Activated CD8-positive, alpha-beta memory T cell treated with anti-CD3 and anti-CD28 coated beads, Interleukin-2, amount 10 ng/mL, durations not matched to agents 7 days and 5 days (primary cell): ENCODE measurements at regions not wholly inside any gene's neighbourhood (a gene's known extent, or its start where the extent isn't known, plus 50 kb on each side); places are given as distances from the start of the nearest gene placed in this dataset.

Source experiments
- ATAC-seq: fragments of 150-1000 bp; cut with Tn5 transposase; one replicate; pipeline ENCODE4 v1.10.0; 2021; ENCODE audit warnings: moderate library complexity
- CTCF ChIA-PET: fragments of 350-600 bp; sonication (Branson Sonifier 250); formaldehyde crosslinking; loops from one replicate; lab custom pipeline; 2021; ENCODE audit warnings: antibody characterized with exemption; lab: Charles Lee
- DNase-seq: peaks from one replicate; pipeline ENCODE4 v3.0.0-alpha.2; 2020
- H3K27ac Mint-ChIP-seq: one replicate; pipeline ENCODE4 v1.8.0; 2021; ENCODE audit warnings: mild to moderate bottlenecking, mixed read lengths
- H3K27me3 Mint-ChIP-seq: one replicate; pipeline ENCODE4 v1.8.0; 2021; ENCODE audit warnings: mixed read lengths
- H3K36me3 Mint-ChIP-seq: one replicate; pipeline ENCODE4 v1.8.0; 2021; ENCODE audit warnings: mild to moderate bottlenecking, mixed read lengths
- H3K4me1 Mint-ChIP-seq: one replicate; pipeline ENCODE4 v1.8.0; 2021; ENCODE audit warnings: mixed read lengths
- H3K4me3 Mint-ChIP-seq: one replicate; pipeline ENCODE4 v1.8.0; 2021; ENCODE audit warnings: mild to moderate bottlenecking, moderate library complexity, mixed read lengths
- H3K9me3 Mint-ChIP-seq: one replicate; pipeline ENCODE4 v1.8.0; 2022; ENCODE audit warnings: low read depth, mixed read lengths

- H3K27me3 Mint-ChIP-seq: no peaks in the 10 kb centered on the region
These were observed 127.1 kb upstream of the TNS3 start for GRCh38 chr7:47709051-47709450.

GRCh38 chr7:47707583-47707982, 125.7 kb upstream of the TNS3 start:
- H3K27me3 Mint-ChIP-seq: no peaks in the 10 kb centered on the region
- no peaks in the 10 kb centered on the region for H3K36me3 Mint-ChIP-seq
- ATAC-seq (no peak), DNase-seq (no peak)
- H3K4me1 Mint-ChIP-seq: no peaks in the 10 kb centered on the region
- no peaks in the 10 kb centered on the region for H3K9me3 Mint-ChIP-seq
- CTCF ChIA-PET: no interaction called here
- no peak overlapping the region for H3K4me3 Mint-ChIP-seq
- H3K27ac Mint-ChIP-seq: no peak overlapping the region

More at GRCh38 chr7:47709051-47709450, 127.1 kb upstream of the TNS3 start:
- ATAC-seq (no peak), DNase-seq (no peak)
- H3K27ac Mint-ChIP-seq: no peak overlapping the region
- H3K9me3 Mint-ChIP-seq: no peaks in the 10 kb centered on the region
- CTCF ChIA-PET: no interaction called here
- H3K4me1 Mint-ChIP-seq: no peaks in the 10 kb centered on the region
- no peak overlapping the region for H3K4me3 Mint-ChIP-seq
- H3K36me3 Mint-ChIP-seq: no peaks in the 10 kb centered on the region

GRCh38 chr7:47704936-47705335, 123.0 kb upstream of the TNS3 start:
- no peaks in the 10 kb centered on the region for H3K9me3 Mint-ChIP-seq
- no peaks in the 10 kb centered on the region for H3K4me1 Mint-ChIP-seq

GRCh38 chr7:47702080-47702479, 120.2 kb upstream of the TNS3 start:
- Mint-ChIP-seq H3K4me1 (no peaks in the 10 kb centered on the region), H3K36me3 (no peaks in the 10 kb centered on the region), H3K9me3 (no peaks in the 10 kb centered on the region), H3K27ac (no peak overlapping the region), H3K27me3 (no peaks in the 10 kb centered on the region), H3K4me3 (no peak overlapping the region)
- ATAC-seq (no peak), DNase-seq (no peak)
- CTCF ChIA-PET: no interaction called here

More at GRCh38 chr7:47704936-47705335, 123.0 kb upstream of the TNS3 start:
- H3K36me3 Mint-ChIP-seq: no peaks in the 10 kb centered on the region
- H3K27ac Mint-ChIP-seq: no peak overlapping the region
- CTCF ChIA-PET: no interaction called here
- no peaks in the 10 kb centered on the region for H3K27me3 Mint-ChIP-seq
- no peak overlapping the region for H3K4me3 Mint-ChIP-seq
- no peak for DNase-seq
- ATAC-seq: no peak

- Mint-ChIP-seq H3K9me3 (peaks cover under 1% of the 10 kb centered on the region), H3K27me3 (no peaks in the 10 kb centered on the region), H3K36me3 (no peaks in the 10 kb centered on the region), H3K4me3 (no peak overlapping the region), H3K4me1 (no peaks in the 10 kb centered on the region), H3K27ac (no peak overlapping the region)
- CTCF ChIA-PET: no interaction called here
- DNase-seq (no peak), ATAC-seq (no peak)
These were observed 116.5 kb upstream of the TNS3 start for GRCh38 chr7:47698386-47698785.

GRCh38 chr7:47697543-47697942, 115.6 kb upstream of the TNS3 start:
- Mint-ChIP-seq H3K27ac (no peak overlapping the region), H3K4me3 (no peak overlapping the region), H3K4me1 (no peaks in the 10 kb centered on the region), H3K9me3 (peaks cover 2% of the 10 kb centered on the region), H3K36me3 (no peaks in the 10 kb centered on the region), H3K27me3 (no peaks in the 10 kb centered on the region)
- ATAC-seq (no peak), DNase-seq (no peak)
- CTCF ChIA-PET: no interaction called here

GRCh38 chr7:47696152-47696710, 114.3 kb upstream of the TNS3 start:
- Mint-ChIP-seq H3K4me3 (no peak overlapping the region), H3K4me1 (no peaks in the 10 kb centered on the region), H3K36me3 (no peaks in the 10 kb centered on the region), H3K27me3 (no peaks in the 10 kb centered on the region), H3K9me3 (peaks cover 2% of the 10 kb centered on the region), H3K27ac (no peak overlapping the region)
- CTCF ChIA-PET: no interaction called here
- no peak for DNase-seq
- ATAC-seq: no peak

GRCh38 chr7:47693216-47693615, 111.3 kb upstream of the TNS3 start:
- no peak for DNase-seq
- Mint-ChIP-seq H3K27me3 (no peaks in the 10 kb centered on the region), H3K4me3 (no peak overlapping the region), H3K4me1 (no peaks in the 10 kb centered on the region), H3K9me3 (peaks cover 2% of the 10 kb centered on the region), H3K27ac (no peak overlapping the region), H3K36me3 (no peaks in the 10 kb centered on the region)
- no peak for ATAC-seq
- CTCF ChIA-PET: no interaction called here

- no peaks in the 10 kb centered on the region for H3K36me3 Mint-ChIP-seq
- no peaks in the 10 kb centered on the region for H3K27me3 Mint-ChIP-seq
- H3K27ac Mint-ChIP-seq: no peak overlapping the region
- no peaks in the 10 kb centered on the region for H3K4me1 Mint-ChIP-seq
- CTCF ChIA-PET: no interaction called here
- H3K9me3 Mint-ChIP-seq: peaks cover 2% of the 10 kb centered on the region
- no peak for DNase-seq
- no peak overlapping the region for H3K4me3 Mint-ChIP-seq
- no peak for ATAC-seq
These were observed 110.1 kb upstream of the TNS3 start for GRCh38 chr7:47691988-47692387.

GRCh38 chr7:47690902-47691558, 109.1 kb upstream of the TNS3 start:
- no peaks in the 10 kb centered on the region for H3K4me1 Mint-ChIP-seq
- no peak overlapping the region for H3K27ac Mint-ChIP-seq
- peaks cover 2% of the 10 kb centered on the region for H3K9me3 Mint-ChIP-seq
- DNase-seq: no peak
- no peak overlapping the region for H3K4me3 Mint-ChIP-seq
- no peak for ATAC-seq
- H3K36me3 Mint-ChIP-seq: no peaks in the 10 kb centered on the region
- no peaks in the 10 kb centered on the region for H3K27me3 Mint-ChIP-seq
- CTCF ChIA-PET: no interaction called here

GRCh38 chr7:47689558-47689957, 107.6 kb upstream of the TNS3 start:
- no peaks in the 10 kb centered on the region for H3K27me3 Mint-ChIP-seq
- H3K27ac Mint-ChIP-seq: no peak overlapping the region
- DNase-seq (no peak), ATAC-seq (no peak)
- no peaks in the 10 kb centered on the region for H3K36me3 Mint-ChIP-seq
- peaks cover 2% of the 10 kb centered on the region for H3K9me3 Mint-ChIP-seq
- CTCF ChIA-PET: no interaction called here
- no peak overlapping the region for H3K4me3 Mint-ChIP-seq
- no peaks in the 10 kb centered on the region for H3K4me1 Mint-ChIP-seq

- no peaks in the 10 kb centered on the region for H3K4me1 Mint-ChIP-seq
- ATAC-seq: no peak
These were observed 106.6 kb upstream of the TNS3 start for GRCh38 chr7:47688311-47689100.

GRCh38 chr7:47685712-47686376, 103.9 kb upstream of the TNS3 start:
- no peak for ATAC-seq
- CTCF ChIA-PET: no interaction called here

More at GRCh38 chr7:47688311-47689100, 106.6 kb upstream of the TNS3 start:
- no peaks in the 10 kb centered on the region for H3K27me3 Mint-ChIP-seq
- CTCF ChIA-PET: no interaction called here
- peaks cover 2% of the 10 kb centered on the region for H3K9me3 Mint-ChIP-seq
- H3K4me3 Mint-ChIP-seq: no peak overlapping the region
- no peaks in the 10 kb centered on the region for H3K36me3 Mint-ChIP-seq
- H3K27ac Mint-ChIP-seq: no peak overlapping the region
- no peak for DNase-seq

More at GRCh38 chr7:47685712-47686376, 103.9 kb upstream of the TNS3 start:
- Mint-ChIP-seq H3K36me3 (no peaks in the 10 kb centered on the region), H3K27me3 (no peaks in the 10 kb centered on the region), H3K27ac (no peak overlapping the region), H3K9me3 (no peaks in the 10 kb centered on the region), H3K4me3 (no peak overlapping the region), H3K4me1 (no peaks in the 10 kb centered on the region)
- DNase-seq: no peak
